Stimulated activated CD4-positive, alpha-beta T cell treated with anti-CD3 and anti-CD28 coated beads, Interleukin-15, amount 100 ng/mL, for 48 hours (primary cell): ENCODE measurements at regions not wholly inside any gene's neighbourhood (a gene's known extent, or its start where the extent isn't known, plus 50 kb on each side); places are given as distances from the start of the nearest gene placed in this dataset.
"Not testable (repeated sequence)": the region's sequence is repeated elsewhere in the genome, so short reads cannot be mapped to it uniquely, and the experiment has no call there.

Experiments used
- DNase-seq, 2 donors: peaks; one replicate each; pipeline ENCODE4 v3.0.0-alpha.2; 2020; ENCODE audit warnings: low read depth in 2 of 2

GRCh38 chr9:113665064-113665463 lies 201.5 kb downstream of the RGS3 start:
- no peak for DNase-seq

DNA sequence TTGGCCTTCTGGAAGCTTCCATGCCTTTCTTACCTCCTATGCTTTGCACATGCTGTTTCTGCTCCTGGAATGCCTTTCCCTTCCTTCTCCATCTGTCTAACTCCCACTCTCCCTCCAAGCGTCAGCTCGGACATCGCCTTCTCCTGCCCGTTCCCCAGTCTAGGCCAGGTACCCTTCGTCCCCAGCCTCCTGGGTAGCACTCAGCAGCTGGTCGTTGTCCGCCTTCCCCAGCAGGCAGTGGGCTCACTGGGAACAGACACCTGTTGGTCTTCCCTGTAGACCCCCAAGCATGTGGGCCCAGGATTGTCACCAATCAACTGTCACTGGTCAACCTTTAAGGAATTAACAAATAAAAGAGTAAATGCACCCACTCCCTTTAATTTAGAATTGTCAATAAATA lies 202.2 kb downstream of the RGS3 start:
- DNase-seq: no peak

DNA sequence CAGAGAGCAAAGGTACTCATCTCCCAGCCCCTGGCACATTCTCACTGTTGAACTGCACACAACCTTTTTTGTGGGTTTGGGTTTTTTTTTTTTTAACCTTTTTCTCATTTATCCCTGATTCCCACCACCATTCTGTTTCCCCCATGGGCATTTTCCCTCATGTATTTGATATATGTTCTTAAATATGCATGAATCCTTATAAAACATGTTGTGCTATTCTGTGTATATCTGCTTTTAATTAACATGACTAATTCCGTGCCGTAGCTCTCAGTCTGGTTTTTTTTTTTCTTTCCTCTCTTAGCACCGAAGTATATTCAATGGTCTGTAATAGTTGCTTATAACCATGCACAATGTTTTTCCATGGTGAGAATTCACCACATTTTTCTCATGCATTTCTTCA lies 204.5 kb downstream of the RGS3 start:
- no peak for DNase-seq

DNA sequence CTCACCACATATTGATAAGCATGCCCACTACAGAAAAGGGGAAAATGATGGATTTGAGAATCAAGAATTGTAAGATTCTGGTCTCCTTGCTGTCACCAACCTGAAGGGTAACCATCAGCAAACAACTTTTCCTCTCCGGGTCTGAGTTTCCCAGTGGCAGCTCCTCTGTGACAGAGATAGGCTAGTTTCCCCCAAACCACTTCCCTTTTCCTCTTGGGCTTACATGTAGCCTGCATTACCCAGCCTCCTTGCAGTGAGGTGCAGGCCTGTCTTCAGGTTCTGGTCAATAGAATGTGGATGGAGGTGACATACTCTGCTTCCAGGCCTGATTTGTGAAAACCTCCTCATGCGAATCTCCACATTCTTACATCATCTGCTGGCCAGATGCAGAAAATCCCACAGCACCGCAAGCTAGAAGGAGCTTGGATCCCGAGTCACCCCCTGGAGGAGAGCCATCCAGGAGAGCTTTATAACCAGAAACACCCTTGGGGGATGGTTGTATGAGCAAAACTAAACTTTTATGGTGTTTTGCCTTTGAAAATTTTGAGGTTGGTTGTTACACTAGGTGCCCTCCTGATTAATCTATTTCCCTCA lies 206.1 kb downstream of the RGS3 start:
- no peak for DNase-seq

GRCh38 chr9:113673726-113674125 lies 202.4 kb upstream of the ZNF618 start:
- DNase-seq: no peak

- no peak for DNase-seq
Observed at GRCh38 chr9:113674436-113674835, 201.7 kb upstream of the ZNF618 start.

GRCh38 chr9:113675475-113675941 lies 200.6 kb upstream of the ZNF618 start:
- DNase-seq: no peak

DNA sequence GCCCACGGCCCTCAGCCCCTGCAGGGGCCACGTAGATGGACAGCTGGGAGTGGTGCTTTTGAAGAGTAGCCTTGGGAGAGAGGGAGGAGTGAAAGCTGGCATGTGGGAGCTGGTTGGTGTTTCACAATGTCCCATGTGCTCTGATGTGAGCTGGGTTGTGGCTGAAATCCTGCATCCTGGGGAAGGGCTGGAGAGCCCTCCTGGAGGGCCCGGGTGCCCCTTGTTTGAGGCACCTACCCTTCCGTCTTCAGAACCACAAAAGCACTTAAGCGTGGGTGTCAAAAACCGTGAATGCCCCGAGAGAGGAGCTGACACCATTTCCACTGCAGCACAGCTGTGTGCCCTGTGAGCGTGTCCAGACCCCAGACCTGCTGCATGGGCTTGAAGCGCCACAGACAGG lies 199.1 kb upstream of the ZNF618 start:
- DNase-seq: no peak

GRCh38 chr9:113677569-113677968 lies 198.5 kb upstream of the ZNF618 start:
- no peak for DNase-seq

DNA sequence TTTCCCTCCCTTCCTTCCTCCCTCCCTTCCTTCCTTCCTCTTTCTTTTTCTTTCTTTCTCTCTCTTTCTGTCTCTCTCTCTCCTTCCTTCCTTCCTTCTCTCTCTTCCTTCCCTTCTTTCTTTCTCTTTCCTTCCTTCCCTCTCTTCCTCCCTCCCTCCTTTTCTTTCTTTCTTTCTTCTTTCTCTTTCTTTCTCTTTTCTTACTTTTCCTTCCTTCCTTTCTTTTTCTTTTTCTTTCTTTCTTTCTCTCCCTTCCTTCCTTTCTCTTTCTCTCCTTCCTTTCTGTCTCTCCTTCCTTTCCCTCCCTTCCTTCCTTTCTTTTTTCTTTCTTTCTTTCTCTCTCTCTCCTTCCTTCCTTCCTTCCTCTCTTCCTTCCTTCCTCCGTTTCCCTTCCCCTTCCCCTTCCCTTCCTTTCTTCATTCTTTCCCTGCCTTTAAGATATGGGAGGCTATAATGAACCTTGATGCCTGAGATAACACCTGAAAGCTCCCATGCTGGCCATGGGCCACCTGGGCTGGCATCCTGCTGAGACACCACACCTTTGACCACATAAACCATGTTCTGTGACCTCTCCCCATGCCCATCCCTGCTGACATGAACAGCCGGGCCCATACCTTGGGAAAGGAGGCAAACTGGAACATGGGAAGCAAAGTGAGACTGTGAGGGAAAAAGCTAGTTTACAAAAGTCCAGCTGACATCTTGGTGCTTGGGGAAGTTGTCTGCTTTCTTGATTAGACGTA lies 197.8 kb upstream of the ZNF618 start:
- no peak for DNase-seq

DNA sequence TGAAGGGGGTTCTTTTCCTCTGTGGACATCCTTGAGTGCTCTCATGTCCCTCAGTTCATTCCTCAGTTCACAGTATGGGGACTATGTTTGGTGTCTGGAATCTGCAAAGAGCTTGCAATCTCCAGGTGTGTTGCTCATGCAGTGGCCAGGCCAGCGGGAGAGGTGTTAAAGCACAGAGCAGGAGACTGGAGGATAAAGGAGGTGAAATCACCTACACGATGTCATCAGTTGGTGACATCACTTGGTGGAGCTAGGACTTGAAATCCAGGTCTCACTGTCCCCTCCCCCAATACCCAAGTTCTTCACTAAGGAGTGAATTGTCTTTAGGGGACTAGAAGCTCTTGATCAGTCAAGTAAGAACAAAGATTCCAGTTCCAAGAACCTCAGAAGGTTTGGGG lies 197.3 kb upstream of the ZNF618 start:
- no peak for DNase-seq

DNA sequence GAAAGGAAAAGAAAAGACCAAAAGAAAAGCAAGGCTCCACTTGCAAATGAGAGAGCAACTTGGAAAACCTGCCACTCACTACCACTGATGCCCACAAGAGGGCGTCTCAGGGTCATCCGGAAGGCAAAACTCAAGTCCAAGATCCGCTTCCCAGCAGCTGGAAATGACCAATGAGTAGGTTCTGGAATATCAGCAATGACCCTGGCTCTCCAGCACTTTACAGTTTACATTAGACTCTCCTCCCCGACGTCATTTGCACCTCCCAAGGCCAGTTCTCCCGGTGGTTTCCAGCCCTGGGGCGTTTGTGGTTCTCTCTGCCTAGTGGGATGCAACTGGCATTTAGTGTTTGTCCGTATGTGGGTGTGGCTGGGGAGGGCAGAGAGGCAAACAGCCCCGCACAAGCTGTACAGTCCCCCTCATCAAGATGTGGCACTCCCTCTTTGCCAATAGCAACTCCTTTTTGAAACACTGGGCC lies 193.8 kb upstream of the ZNF618 start:
- DNase-seq: peak in 1 of 2 donors; percentile 26

GRCh38 chr9:113685636-113686035 lies 190.5 kb upstream of the ZNF618 start:
- not testable (repeated sequence) for DNase-seq

- DNase-seq: no peak
Observed at GRCh38 chr9:113687107-113687679, 188.9 kb upstream of the ZNF618 start.

GRCh38 chr9:113687680-113688371 lies 188.3 kb upstream of the ZNF618 start:
- no peak for DNase-seq

DNA sequence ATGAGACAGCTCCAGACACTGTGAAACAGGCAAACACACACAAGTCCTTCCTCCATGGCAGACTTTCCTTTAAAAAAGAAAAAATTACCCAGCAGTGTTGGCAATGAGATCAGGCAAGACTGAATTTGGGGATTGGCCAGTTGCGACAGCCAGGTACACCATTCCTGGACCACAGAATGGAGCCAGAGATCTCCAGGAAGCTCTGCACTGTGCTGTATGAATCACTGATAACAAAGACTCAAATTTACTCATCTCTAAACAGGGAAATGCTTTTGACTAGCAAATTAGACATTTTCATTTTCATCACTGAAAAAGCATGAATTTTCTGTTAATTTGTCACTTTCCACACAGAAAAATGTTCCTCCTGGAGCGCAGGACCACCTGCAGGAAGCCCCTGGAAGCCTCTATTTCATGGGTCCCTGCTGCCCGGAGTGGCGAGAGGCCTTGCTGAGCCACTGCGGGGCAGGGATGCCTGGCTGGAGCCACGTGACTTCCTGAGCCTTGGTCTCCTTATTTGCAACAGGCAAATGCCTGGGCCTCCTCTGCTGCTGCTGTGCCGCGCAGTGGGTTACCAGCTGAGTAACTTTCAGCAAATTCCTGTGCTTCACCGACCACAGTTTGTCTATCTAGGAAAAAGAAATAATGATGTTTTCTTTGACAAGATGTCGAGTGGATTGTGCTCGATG lies 185.9 kb upstream of the ZNF618 start:
- DNase-seq: no peak

DNA sequence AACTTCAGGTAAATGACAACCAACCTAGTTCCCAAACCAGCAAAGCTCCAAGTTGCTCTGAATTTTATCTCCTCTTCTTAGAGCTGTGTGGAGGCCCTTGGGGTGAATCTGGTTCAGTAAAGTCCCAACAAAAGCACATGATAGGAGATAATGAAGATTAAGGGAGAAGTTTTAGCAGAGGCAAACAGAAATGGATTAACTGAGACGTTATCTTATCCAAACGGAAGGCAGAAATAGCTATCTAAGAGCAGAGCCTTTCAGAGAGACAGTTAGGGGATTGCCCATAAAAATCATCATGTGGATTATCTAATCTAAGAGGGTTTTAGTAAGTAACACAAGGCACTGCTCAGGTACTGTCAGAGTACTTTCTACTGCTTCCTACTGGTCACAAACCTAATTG lies 183.9 kb upstream of the ZNF618 start:
- no peak for DNase-seq

- DNase-seq: no peak
Observed at GRCh38 chr9:113694912-113695311, 181.2 kb upstream of the ZNF618 start.

- DNase-seq: no peak
Observed at GRCh38 chr9:113695440-113695851, 180.7 kb upstream of the ZNF618 start.

GRCh38 chr9:113695901-113696300 lies 180.2 kb upstream of the ZNF618 start:
- DNase-seq: no peak

GRCh38 chr9:113701774-113702755 lies 174.0 kb upstream of the ZNF618 start:
- no peak for DNase-seq
